Right renal pelvis (tissue), 4 donors: ENCODE measurements at regions not wholly inside any gene's neighbourhood (a gene's known extent, or its start where the extent isn't known, plus 50 kb on each side); places are given as distances from the start of the nearest gene placed in this dataset.
A peak's percentile ranks its signal among the peaks of the same experiment; 100 is the strongest.

Source experiments
- DNase-seq, 4 donors: peaks; one replicate each; pipeline ENCODE4 v3.0.0-alpha.2; 2013; ENCODE audit warnings: low read depth in 4 of 4, low spot score in 3 of 4, missing footprints in 1 of 4

DNA sequence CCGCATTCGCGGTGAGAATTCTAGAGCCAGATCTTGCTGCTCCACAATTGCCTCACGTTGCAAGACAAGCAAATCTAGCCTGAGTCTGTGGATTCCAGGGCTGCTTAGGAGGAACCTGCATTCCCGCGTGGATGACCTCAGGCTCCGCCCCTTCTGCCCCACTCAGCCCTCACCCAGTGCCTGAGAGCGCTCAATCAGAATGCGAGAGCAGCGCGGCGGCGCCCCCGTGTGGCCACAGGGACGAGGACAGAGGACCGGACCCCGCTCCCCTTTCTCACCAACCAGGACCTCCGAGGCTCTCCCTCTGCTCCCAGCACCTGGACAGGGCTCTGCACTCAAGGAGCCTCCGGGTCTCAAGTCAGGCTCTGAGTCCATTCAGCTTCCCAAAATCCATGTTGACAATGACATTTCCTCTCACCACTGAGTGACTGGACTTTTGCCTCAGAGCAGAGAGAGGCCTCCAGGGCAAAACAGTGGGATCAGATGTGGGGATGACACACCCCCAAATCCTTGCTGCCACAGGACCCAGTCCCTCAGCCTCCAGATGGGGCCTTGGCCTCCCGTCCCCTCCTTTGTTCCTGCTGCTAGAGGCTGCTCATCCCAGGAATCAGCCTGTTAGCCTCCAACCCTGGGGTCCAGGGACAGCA lies 52.0 kb downstream of the RPP21 start:
- DNase-seq: peak; percentile 19 to 42 (median 28)

GRCh38 chr6:30397697-30398096 lies 52.7 kb downstream of the RPP21 start:
- no peak for DNase-seq

DNA sequence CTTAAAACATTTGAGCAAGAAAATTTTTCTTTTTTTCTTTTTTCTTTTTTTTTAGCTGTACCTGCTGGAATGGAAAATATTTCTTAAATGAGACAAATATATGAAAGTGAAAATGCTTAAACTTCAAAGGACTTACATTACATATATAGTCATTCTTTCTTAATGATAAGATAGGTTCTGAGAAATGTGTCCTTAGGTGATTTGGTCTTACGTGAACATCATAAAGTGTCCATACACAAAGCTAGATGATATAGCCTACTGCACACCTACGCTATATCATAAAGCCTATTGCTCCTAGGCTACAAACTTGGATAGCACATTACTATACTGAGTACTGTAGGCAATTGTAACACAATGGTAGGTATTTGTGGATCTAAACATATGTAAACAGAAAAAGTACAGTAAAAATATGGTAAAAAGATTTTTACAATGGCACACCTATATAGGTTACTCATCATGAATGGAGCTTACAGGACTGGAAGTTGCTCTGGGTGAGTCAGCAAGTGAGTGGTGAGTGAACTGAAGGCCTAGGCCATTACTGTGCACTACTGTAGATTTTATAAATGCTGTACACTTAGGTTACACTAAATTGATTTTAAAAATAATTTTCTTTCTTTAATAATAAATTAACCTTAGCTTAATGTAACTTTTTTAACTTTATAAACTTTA lies 54.6 kb downstream of the RPP21 start:
- DNase-seq: no peak

DNA sequence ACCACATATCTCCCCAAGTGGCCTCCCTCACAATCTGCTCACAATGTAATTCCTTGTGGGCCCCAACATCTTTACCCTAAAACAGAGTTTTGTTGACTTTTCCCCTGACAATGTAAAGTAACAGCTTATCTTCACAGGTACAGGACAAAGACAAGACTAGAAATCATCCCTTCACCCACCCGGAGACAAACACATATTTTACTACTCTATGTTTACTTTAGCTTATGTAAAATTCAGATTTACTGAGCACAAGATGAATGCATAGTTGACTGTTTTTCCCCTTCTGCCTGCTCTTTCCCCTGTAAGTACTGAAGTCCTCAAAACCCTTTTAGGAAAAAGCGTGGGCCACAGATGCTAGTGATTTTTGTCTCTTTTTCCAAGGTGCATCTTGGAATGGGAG lies 61.0 kb downstream of the RPP21 start:
- DNase-seq: no peak

GRCh38 chr6:30409184-30409583 lies 64.2 kb downstream of the RPP21 start:
- no peak for DNase-seq

DNA sequence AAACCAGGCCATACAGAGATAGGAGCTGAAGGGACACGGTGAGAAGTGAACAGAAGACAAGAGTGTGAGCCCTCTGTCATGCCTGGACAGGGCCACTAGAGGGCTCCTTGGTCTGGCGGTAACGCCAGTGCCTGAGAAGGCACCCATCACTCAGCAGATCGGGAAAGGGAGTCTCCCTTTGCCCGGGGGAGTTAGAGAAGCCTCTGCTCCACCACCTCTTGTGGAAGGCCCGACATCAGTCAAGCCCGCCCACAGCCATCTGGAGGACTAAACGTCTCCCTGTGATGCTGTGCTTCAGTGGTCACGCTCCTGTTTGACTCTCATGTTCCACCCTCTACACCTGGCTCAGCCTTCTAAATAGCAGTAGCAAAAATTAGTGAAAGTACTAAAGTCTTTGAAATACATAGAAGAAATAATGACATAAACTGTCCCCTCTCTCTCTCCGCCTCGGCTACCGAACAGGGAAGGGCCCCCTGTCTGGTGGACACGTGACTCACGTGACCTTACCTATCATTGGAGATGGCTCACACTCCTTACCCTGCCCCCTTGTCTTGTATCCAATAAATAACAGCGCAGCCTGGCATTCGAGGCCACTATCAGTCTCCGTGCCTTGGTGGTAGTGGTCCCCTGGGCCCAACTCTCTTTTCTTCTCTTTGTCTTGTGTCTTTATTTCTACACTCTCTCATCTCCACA lies 66.7 kb downstream of the RPP21 start:
- DNase-seq: peak in 1 of 4 donors; percentile 12

- no peak for DNase-seq
Observed at GRCh38 chr6:30418448-30418847, 70.9 kb upstream of the HLA-E start.

DNA sequence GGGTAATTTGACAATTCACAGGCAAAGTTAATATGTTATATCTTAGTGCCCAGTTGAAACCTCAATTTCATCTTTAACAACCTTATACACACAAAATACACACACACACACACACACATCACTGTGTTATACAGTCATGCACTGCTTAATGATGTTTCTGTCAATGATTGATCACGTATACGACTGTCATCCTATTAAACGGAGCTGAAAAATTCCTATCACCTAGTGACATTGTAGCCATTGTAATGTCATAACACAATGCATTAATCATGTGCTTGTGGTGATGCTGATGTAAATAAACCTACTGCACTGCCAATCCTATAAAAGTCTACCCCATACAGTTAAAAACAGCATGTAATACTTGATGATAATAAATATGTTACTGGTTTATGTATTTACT lies 64.8 kb upstream of the HLA-E start:
- DNase-seq: no peak
